Effector memory CD8-positive, alpha-beta T cell (primary cell): ENCODE measurements at regions not wholly inside any gene's neighbourhood (a gene's known extent, or its start where the extent isn't known, plus 50 kb on each side); places are given as distances from the start of the nearest gene placed in this dataset.
"Not testable (repeated sequence)": the region's sequence is repeated elsewhere in the genome, so short reads cannot be mapped to it uniquely, and the experiment has no call there.

Experiments
- ATAC-seq: fragments of 150-1000 bp; cut with Tn5 transposase; replicated peaks from 2 replicates; pipeline ENCODE4 v1.10.0; 2021; ENCODE audit warnings: mild to moderate bottlenecking, moderate library complexity
- DNase-seq, 3 experiments: peaks; one replicate each; pipeline ENCODE4 v3.0.0; 2021
- H3K27ac Mint-ChIP-seq, 2 donors: one replicate each; pipeline ENCODE4 v1.8.0; 2022; ENCODE audit warnings: mild to moderate bottlenecking in 2 of 2, mixed read lengths in 2 of 2, moderate library complexity in 2 of 2
- H3K27me3 Mint-ChIP-seq, 2 donors: one replicate each; pipeline ENCODE4 v1.8.0; 2022; ENCODE audit warnings: mixed read lengths in 2 of 2
- H3K36me3 Mint-ChIP-seq: one replicate; pipeline ENCODE4 v1.8.0; 2022; ENCODE audit warnings: mild to moderate bottlenecking, moderate library complexity, mixed read lengths; ENCODE audit not compliant: insufficient read depth
- H3K4me1 Mint-ChIP-seq, 2 donors: one replicate each; pipeline ENCODE4 v1.8.0; 2022; ENCODE audit warnings: low read depth in 2 of 2, mixed read lengths in 2 of 2
- H3K4me3 Mint-ChIP-seq, 2 donors: one replicate each; pipeline ENCODE4 v1.8.0; 2022; ENCODE audit warnings: mild to moderate bottlenecking in 2 of 2, mixed read lengths in 2 of 2, moderate library complexity in 2 of 2
- H3K9me3 Mint-ChIP-seq, 2 donors: one replicate each; pipeline ENCODE4 v1.8.0; 2022; ENCODE audit warnings: mixed read lengths in 2 of 2

- Mint-ChIP-seq H3K4me3 (no peak overlapping the region), H3K4me1 (no peaks in the 10 kb centered on the region), H3K27me3 (no peaks in the 10 kb centered on the region), H3K9me3 (peaks cover 7 to 8% of the 10 kb centered on the region in 2 donors), H3K27ac (no peak overlapping the region), H3K36me3 (no peaks in the 10 kb centered on the region)
- DNase-seq = no peak
- ATAC-seq = no peak
Observed at GRCh38 chr2:210946395-210946794, 390.0 kb downstream of the CPS1 start.

- not testable (repeated sequence) for H3K4me3 Mint-ChIP-seq, DNase-seq, H3K27ac Mint-ChIP-seq, H3K9me3 Mint-ChIP-seq, H3K27me3 Mint-ChIP-seq, H3K36me3 Mint-ChIP-seq, ATAC-seq, H3K4me1 Mint-ChIP-seq
Observed at GRCh38 chr2:210950434-210951060, 394.1 kb downstream of the CPS1 start.

GRCh38 chr2:210954386-210954907 is 398.0 kb downstream of the CPS1 start:
- Mint-ChIP-seq H3K36me3 (no peaks in the 10 kb centered on the region), H3K27ac (no peak overlapping the region), H3K27me3 (no peaks in the 10 kb centered on the region), H3K9me3 (peaks cover 7% of the 10 kb centered on the region in 2 donors), H3K4me1 (no peaks in the 10 kb centered on the region), H3K4me3 (no peak overlapping the region)
- DNase-seq = no peak
- no peak for ATAC-seq

- no peak overlapping the region for H3K4me3 Mint-ChIP-seq
- DNase-seq (no peak), ATAC-seq (no peak)
Observed at GRCh38 chr2:210955591-210955990, 399.2 kb downstream of the CPS1 start.

GRCh38 chr2:210956101-210956500 is 399.7 kb downstream of the CPS1 start:
- Mint-ChIP-seq H3K4me3 (no peak overlapping the region), H3K9me3 (peaks cover 7% of the 10 kb centered on the region in 2 donors), H3K4me1 (no peaks in the 10 kb centered on the region), H3K27ac (no peak overlapping the region), H3K36me3 (no peaks in the 10 kb centered on the region), H3K27me3 (no peaks in the 10 kb centered on the region)
- ATAC-seq (no peak), DNase-seq (no peak)

More at GRCh38 chr2:210955591-210955990, 399.2 kb downstream of the CPS1 start:
- H3K9me3 Mint-ChIP-seq = peaks cover 7% of the 10 kb centered on the region in 2 donors
- no peak overlapping the region for H3K27ac Mint-ChIP-seq
- H3K4me1 Mint-ChIP-seq = no peaks in the 10 kb centered on the region
- no peaks in the 10 kb centered on the region for H3K36me3 Mint-ChIP-seq
- H3K27me3 Mint-ChIP-seq = no peaks in the 10 kb centered on the region

GRCh38 chr2:210961249-210961648 is 404.9 kb downstream of the CPS1 start:
- DNase-seq (no peak), ATAC-seq (no peak)
- H3K4me3 Mint-ChIP-seq = no peak overlapping the region

GRCh38 chr2:210963386-210963785 is 407.0 kb downstream of the CPS1 start:
- DNase-seq (no peak), ATAC-seq (no peak)
- Mint-ChIP-seq H3K27me3 (no peaks in the 10 kb centered on the region), H3K9me3 (peaks cover 3 to 8% of the 10 kb centered on the region in 2 donors), H3K36me3 (no peaks in the 10 kb centered on the region), H3K27ac (no peak overlapping the region), H3K4me3 (no peak overlapping the region), H3K4me1 (no peaks in the 10 kb centered on the region)

More at GRCh38 chr2:210961249-210961648, 404.9 kb downstream of the CPS1 start:
- Mint-ChIP-seq H3K4me1 (no peaks in the 10 kb centered on the region), H3K27me3 (no peaks in the 10 kb centered on the region), H3K9me3 (no peaks in the 10 kb centered on the region), H3K36me3 (no peaks in the 10 kb centered on the region), H3K27ac (no peak overlapping the region)

GRCh38 chr2:210964141-210964764 is 407.9 kb downstream of the CPS1 start:
- no peak overlapping the region for H3K27ac Mint-ChIP-seq
- H3K9me3 Mint-ChIP-seq = peaks cover 3 to 8% of the 10 kb centered on the region in 2 donors
- DNase-seq (no peak), ATAC-seq (no peak)
- H3K4me3 Mint-ChIP-seq = no peak overlapping the region
- no peaks in the 10 kb centered on the region for H3K27me3 Mint-ChIP-seq
- H3K36me3 Mint-ChIP-seq = no peaks in the 10 kb centered on the region
- no peaks in the 10 kb centered on the region for H3K4me1 Mint-ChIP-seq

GRCh38 chr2:210965472-210965871 is 409.1 kb downstream of the CPS1 start:
- DNase-seq = no peak
- H3K36me3 Mint-ChIP-seq = no peaks in the 10 kb centered on the region
- peaks cover 9 to 15% of the 10 kb centered on the region in 2 donors for H3K9me3 Mint-ChIP-seq
- no peak overlapping the region for H3K4me3 Mint-ChIP-seq
- no peak for ATAC-seq
- no peak overlapping the region for H3K27ac Mint-ChIP-seq
- H3K27me3 Mint-ChIP-seq = no peaks in the 10 kb centered on the region
- H3K4me1 Mint-ChIP-seq = no peaks in the 10 kb centered on the region

GRCh38 chr2:210966330-210966729 is 409.9 kb downstream of the CPS1 start:
- no peak for ATAC-seq
- H3K27me3 Mint-ChIP-seq = no peaks in the 10 kb centered on the region
- peaks cover 9 to 15% of the 10 kb centered on the region in 2 donors for H3K9me3 Mint-ChIP-seq

GRCh38 chr2:210971431-210971830 is 415.0 kb downstream of the CPS1 start:
- Mint-ChIP-seq H3K4me3 (no peak overlapping the region), H3K9me3 (peaks cover 13 to 15% of the 10 kb centered on the region in 2 donors), H3K27me3 (no peaks in the 10 kb centered on the region), H3K36me3 (no peaks in the 10 kb centered on the region), H3K27ac (no peak overlapping the region), H3K4me1 (no peaks in the 10 kb centered on the region)
- no peak for DNase-seq
- ATAC-seq = no peak

More at GRCh38 chr2:210966330-210966729, 409.9 kb downstream of the CPS1 start:
- Mint-ChIP-seq H3K4me3 (no peak overlapping the region), H3K36me3 (no peaks in the 10 kb centered on the region), H3K4me1 (no peaks in the 10 kb centered on the region), H3K27ac (no peak overlapping the region)
- DNase-seq = no peak

GRCh38 chr2:210986806-210987205 is 430.4 kb downstream of the CPS1 start:
- not testable (repeated sequence) for H3K27me3 Mint-ChIP-seq, H3K4me1 Mint-ChIP-seq, H3K36me3 Mint-ChIP-seq, ATAC-seq, H3K4me3 Mint-ChIP-seq, DNase-seq, H3K27ac Mint-ChIP-seq
- peaks cover 5 to 25% of the 10 kb centered on the region in 2 donors for H3K9me3 Mint-ChIP-seq

GRCh38 chr2:210991107-210991506 is 434.7 kb downstream of the CPS1 start:
- Mint-ChIP-seq H3K36me3 (no peaks in the 10 kb centered on the region), H3K27ac (no peak overlapping the region), H3K27me3 (no peaks in the 10 kb centered on the region), H3K9me3 (peaks cover 4 to 11% of the 10 kb centered on the region in 2 donors), H3K4me1 (no peaks in the 10 kb centered on the region), H3K4me3 (no peak overlapping the region)
- ATAC-seq (no peak), DNase-seq (no peak)

GRCh38 chr2:210994104-210994503 is 437.7 kb downstream of the CPS1 start:
- ATAC-seq = no peak
- no peak for DNase-seq
- peaks cover 0 to 7% of the 10 kb centered on the region in 2 donors for H3K9me3 Mint-ChIP-seq
- no peak overlapping the region for H3K27ac Mint-ChIP-seq
- H3K4me3 Mint-ChIP-seq = no peak overlapping the region
- H3K27me3 Mint-ChIP-seq = no peaks in the 10 kb centered on the region
- no peaks in the 10 kb centered on the region for H3K4me1 Mint-ChIP-seq
- H3K36me3 Mint-ChIP-seq = no peaks in the 10 kb centered on the region
